Natural killer cell treated with Interleukin-12 subunit alpha and Interleukin-12 subunit beta and Interleukin-15 and Interleukin-18, amount 100 ng/mL, for 72 hours (primary cell): ENCODE measurements at regions not wholly inside any gene's neighbourhood (a gene's known extent, or its start where the extent isn't known, plus 50 kb on each side); places are given as distances from the start of the nearest gene placed in this dataset.

Experiments used
- ATAC-seq, 2 donors: fragments of 150-1000 bp; cut with Tn5 transposase in 1 of 2; sonication (Bioruptor Pico), chemical (Tn5 transposase) in 1 of 2; 2 replicates each; pipeline ENCODE4 v1.10.0; 2021
- DNase-seq: peaks from one replicate; pipeline ENCODE4 v3.0.0; 2022; ENCODE audit warnings: low spot score
- H3K27ac Mint-ChIP-seq, 2 donors: 1 replicate in 1 of 2; 2 replicates in 1 of 2; pipeline ENCODE4 v1.8.0; 2022; ENCODE audit warnings: mixed read lengths in 2 of 2, mild to moderate bottlenecking in 1 of 2, moderate library complexity in 1 of 2
- H3K27me3 Mint-ChIP-seq, 2 donors: 1 replicate in 1 of 2; 2 replicates in 1 of 2; pipeline ENCODE4 v1.8.0; 2022; ENCODE audit warnings: mixed read lengths in 2 of 2
- H3K36me3 Mint-ChIP-seq: one replicate; pipeline ENCODE4 v1.8.0; 2022; ENCODE audit warnings: mixed read lengths
- H3K4me1 Mint-ChIP-seq, 2 donors: 1 replicate in 1 of 2; 2 replicates in 1 of 2; pipeline ENCODE4 v1.8.0; 2022; ENCODE audit warnings: low read depth in 2 of 2, mixed read lengths in 2 of 2, mild to moderate bottlenecking in 1 of 2
- H3K4me3 Mint-ChIP-seq: one replicate; pipeline ENCODE4 v1.8.0; 2022; ENCODE audit warnings: mixed read lengths
- H3K9me3 Mint-ChIP-seq: 2 replicates; pipeline ENCODE4 v1.8.0; 2022; ENCODE audit warnings: mixed read lengths

GRCh38 chr5:164153469-164154172 is 648.2 kb downstream of the MAT2B start:
- Mint-ChIP-seq H3K9me3 (peaks cover 6% of the 10 kb centered on the region), H3K36me3 (no peaks in the 10 kb centered on the region), H3K27ac (no peak overlapping the region), H3K27me3 (no peaks in the 10 kb centered on the region), H3K4me3 (no peak overlapping the region), H3K4me1 (no peaks in the 10 kb centered on the region)
- DNase-seq: no peak
- ATAC-seq: no peak

- Mint-ChIP-seq H3K27me3 (no peaks in the 10 kb centered on the region), H3K4me1 (no peaks in the 10 kb centered on the region), H3K36me3 (no peaks in the 10 kb centered on the region), H3K4me3 (no peak overlapping the region), H3K27ac (no peak overlapping the region), H3K9me3 (peaks cover 5% of the 10 kb centered on the region)
- no peak for ATAC-seq
- no peak for DNase-seq
These were observed 665.4 kb downstream of the MAT2B start for GRCh38 chr5:164170814-164171213.

GRCh38 chr5:164175083-164175482 is 669.7 kb downstream of the MAT2B start:
- no peaks in the 10 kb centered on the region for H3K36me3 Mint-ChIP-seq
- no peak overlapping the region for H3K27ac Mint-ChIP-seq
- H3K27me3 Mint-ChIP-seq: no peaks in the 10 kb centered on the region
- peaks cover 5% of the 10 kb centered on the region for H3K9me3 Mint-ChIP-seq
- ATAC-seq (no peak), DNase-seq (no peak)
- no peaks in the 10 kb centered on the region for H3K4me1 Mint-ChIP-seq
- H3K4me3 Mint-ChIP-seq: no peak overlapping the region

GRCh38 chr5:164179406-164179805 is 674.0 kb downstream of the MAT2B start:
- Mint-ChIP-seq H3K36me3 (no peaks in the 10 kb centered on the region), H3K4me1 (no peaks in the 10 kb centered on the region), H3K4me3 (no peak overlapping the region), H3K9me3 (peaks cover 8% of the 10 kb centered on the region), H3K27ac (no peak overlapping the region), H3K27me3 (no peaks in the 10 kb centered on the region)
- no peak for ATAC-seq
- no peak for DNase-seq

GRCh38 chr5:164181604-164182003 is 676.2 kb downstream of the MAT2B start:
- DNase-seq: no peak
- H3K4me1 Mint-ChIP-seq: no peaks in the 10 kb centered on the region
- no peak overlapping the region for H3K4me3 Mint-ChIP-seq
- H3K9me3 Mint-ChIP-seq: peaks cover 5% of the 10 kb centered on the region
- no peaks in the 10 kb centered on the region for H3K27me3 Mint-ChIP-seq
- ATAC-seq: no peak
- H3K36me3 Mint-ChIP-seq: no peaks in the 10 kb centered on the region
- H3K27ac Mint-ChIP-seq: no peak overlapping the region

- no peak overlapping the region for H3K4me3 Mint-ChIP-seq
- peaks cover 12% of the 10 kb centered on the region for H3K9me3 Mint-ChIP-seq
- no peaks in the 10 kb centered on the region for H3K4me1 Mint-ChIP-seq
- no peaks in the 10 kb centered on the region for H3K27me3 Mint-ChIP-seq
- no peaks in the 10 kb centered on the region for H3K36me3 Mint-ChIP-seq
- DNase-seq (no peak), ATAC-seq (no peak)
- no peak overlapping the region for H3K27ac Mint-ChIP-seq
These were observed 678.7 kb downstream of the MAT2B start for GRCh38 chr5:164184158-164184557.

- Mint-ChIP-seq H3K4me3 (no peak overlapping the region), H3K36me3 (no peaks in the 10 kb centered on the region), H3K27me3 (no peaks in the 10 kb centered on the region), H3K9me3 (peaks cover 16% of the 10 kb centered on the region), H3K4me1 (no peaks in the 10 kb centered on the region), H3K27ac (no peak overlapping the region)
- ATAC-seq: no peak
- no peak for DNase-seq
These were observed 679.6 kb downstream of the MAT2B start for GRCh38 chr5:164185000-164185399.

GRCh38 chr5:164186550-164186949 is 681.1 kb downstream of the MAT2B start:
- Mint-ChIP-seq H3K36me3 (no peaks in the 10 kb centered on the region), H3K4me3 (no peak overlapping the region), H3K9me3 (peaks cover 13% of the 10 kb centered on the region), H3K4me1 (no peaks in the 10 kb centered on the region), H3K27ac (no peak overlapping the region), H3K27me3 (no peaks in the 10 kb centered on the region)
- ATAC-seq (no peak), DNase-seq (no peak)

- Mint-ChIP-seq H3K27me3 (no peaks in the 10 kb centered on the region), H3K9me3 (peaks cover 11% of the 10 kb centered on the region), H3K36me3 (no peaks in the 10 kb centered on the region), H3K4me1 (no peaks in the 10 kb centered on the region), H3K4me3 (no peak overlapping the region), H3K27ac (no peak overlapping the region)
- DNase-seq: no peak
- no peak for ATAC-seq
These were observed 682.4 kb downstream of the MAT2B start for GRCh38 chr5:164187785-164188184.

- Mint-ChIP-seq H3K27ac (no peak overlapping the region), H3K4me1 (no peaks in the 10 kb centered on the region), H3K9me3 (peaks cover 11% of the 10 kb centered on the region), H3K36me3 (no peaks in the 10 kb centered on the region), H3K4me3 (no peak overlapping the region), H3K27me3 (no peaks in the 10 kb centered on the region)
- ATAC-seq (no peak), DNase-seq (no peak)
These were observed 683.3 kb downstream of the MAT2B start for GRCh38 chr5:164188733-164189148.

- DNase-seq: no peak
- Mint-ChIP-seq H3K9me3 (peaks cover 11% of the 10 kb centered on the region), H3K36me3 (no peaks in the 10 kb centered on the region), H3K27me3 (no peaks in the 10 kb centered on the region), H3K4me3 (no peak overlapping the region), H3K4me1 (no peaks in the 10 kb centered on the region), H3K27ac (no peak overlapping the region)
- ATAC-seq: no peak
These were observed 685.8 kb downstream of the MAT2B start for GRCh38 chr5:164191240-164191639.

- DNase-seq: no peak
- no peak overlapping the region for H3K27ac Mint-ChIP-seq
- no peak for ATAC-seq
- no peaks in the 10 kb centered on the region for H3K27me3 Mint-ChIP-seq
- peaks cover 9% of the 10 kb centered on the region for H3K9me3 Mint-ChIP-seq
- no peaks in the 10 kb centered on the region for H3K36me3 Mint-ChIP-seq
- H3K4me1 Mint-ChIP-seq: no peaks in the 10 kb centered on the region
- no peak overlapping the region for H3K4me3 Mint-ChIP-seq
These were observed 696.9 kb downstream of the MAT2B start for GRCh38 chr5:164202338-164202737.

- H3K27me3 Mint-ChIP-seq: no peaks in the 10 kb centered on the region
- peaks cover 13% of the 10 kb centered on the region for H3K9me3 Mint-ChIP-seq
- no peak overlapping the region for H3K27ac Mint-ChIP-seq
- ATAC-seq (no peak), DNase-seq (no peak)
- no peaks in the 10 kb centered on the region for H3K36me3 Mint-ChIP-seq
- no peaks in the 10 kb centered on the region for H3K4me1 Mint-ChIP-seq
- H3K4me3 Mint-ChIP-seq: no peak overlapping the region
These were observed 698.3 kb downstream of the MAT2B start for GRCh38 chr5:164203581-164204225.

GRCh38 chr5:164204338-164204946 is 699.0 kb downstream of the MAT2B start:
- Mint-ChIP-seq H3K27ac (no peak overlapping the region), H3K4me1 (no peaks in the 10 kb centered on the region), H3K9me3 (peaks cover 14% of the 10 kb centered on the region), H3K27me3 (no peaks in the 10 kb centered on the region), H3K36me3 (no peaks in the 10 kb centered on the region), H3K4me3 (no peak overlapping the region)
- no peak for ATAC-seq
- no peak for DNase-seq
